Activated T-cell treated with anti-CD3 and anti-CD28 coated beads, Interleukin-2, amount 50 U/mL, for 24 hours (primary cell): ENCODE measurements at regions not wholly inside any gene's neighbourhood (a gene's known extent, or its start where the extent isn't known, plus 50 kb on each side); places are given as distances from the start of the nearest gene placed in this dataset.
"Not testable (repeated sequence)": the region's sequence is repeated elsewhere in the genome, so short reads cannot be mapped to it uniquely, and the experiment has no call there.

ENCODE experiments used
- DNase-seq: peaks from one replicate; pipeline ENCODE4 v3.0.0-alpha.2; 2020
- H3K27ac Mint-ChIP-seq: 2 replicates; pipeline ENCODE4 v1.8.0; 2020; ENCODE audit warnings: mild to moderate bottlenecking, mixed read lengths
- H3K27me3 Mint-ChIP-seq: 2 replicates; pipeline ENCODE4 v1.8.0; 2020; ENCODE audit warnings: mixed read lengths
- H3K36me3 Mint-ChIP-seq: 2 replicates; pipeline ENCODE4 v1.8.0; 2020; ENCODE audit warnings: low read depth, mixed read lengths
- H3K4me1 Mint-ChIP-seq: 2 replicates; pipeline ENCODE4 v1.8.0; 2020; ENCODE audit warnings: low read depth, mixed read lengths
- H3K4me3 Mint-ChIP-seq: 2 replicates; pipeline ENCODE4 v1.8.0; 2020; ENCODE audit warnings: mild to moderate bottlenecking, moderate library complexity, mixed read lengths
- H3K9me3 Mint-ChIP-seq: 2 replicates; pipeline ENCODE4 v1.8.0; 2020; ENCODE audit warnings: mixed read lengths

DNA sequence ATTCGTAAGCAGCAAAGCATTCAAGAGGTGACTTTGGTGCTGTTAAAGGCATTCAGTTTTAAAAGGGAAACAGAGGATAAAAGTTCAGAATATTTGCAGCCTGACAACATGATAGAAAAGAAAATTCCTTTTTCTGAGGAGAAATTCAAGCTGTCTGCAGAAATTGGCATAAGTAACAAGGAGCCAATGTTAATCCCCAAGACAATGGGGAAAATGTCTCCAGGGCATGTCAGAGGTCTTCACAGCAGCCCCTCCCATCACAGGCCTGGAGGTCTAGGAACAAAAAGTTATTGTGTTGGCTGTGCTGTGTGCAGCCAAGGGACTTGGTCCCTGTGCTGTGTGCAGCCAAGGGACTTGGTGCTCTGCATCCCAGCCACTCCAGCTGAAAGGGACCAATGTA lies 129.7 kb upstream of the MITF start:
- not testable (repeated sequence) for H3K9me3 Mint-ChIP-seq, H3K27me3 Mint-ChIP-seq, H3K36me3 Mint-ChIP-seq, H3K4me1 Mint-ChIP-seq, H3K4me3 Mint-ChIP-seq, H3K27ac Mint-ChIP-seq, DNase-seq

GRCh38 chr3:69607466-69608305 lies 131.6 kb upstream of the MITF start:
- peaks cover 3% of the 10 kb centered on the region for H3K9me3 Mint-ChIP-seq
- no peak overlapping the region for H3K4me3 Mint-ChIP-seq
- peaks cover 3% of the 10 kb centered on the region for H3K27me3 Mint-ChIP-seq
- H3K36me3 Mint-ChIP-seq, result no peaks in the 10 kb centered on the region
- DNase-seq, result no peak
- H3K27ac Mint-ChIP-seq, result no peak overlapping the region
- no peaks in the 10 kb centered on the region for H3K4me1 Mint-ChIP-seq

- DNase-seq, result no peak
- no peaks in the 10 kb centered on the region for H3K36me3 Mint-ChIP-seq
- no peaks in the 10 kb centered on the region for H3K4me1 Mint-ChIP-seq
- peaks cover 4% of the 10 kb centered on the region for H3K9me3 Mint-ChIP-seq
- no peak overlapping the region for H3K4me3 Mint-ChIP-seq
- peaks cover 3% of the 10 kb centered on the region for H3K27me3 Mint-ChIP-seq
- H3K27ac Mint-ChIP-seq, result no peak overlapping the region
Observed at GRCh38 chr3:69605867-69606266, 133.4 kb upstream of the MITF start.

DNA sequence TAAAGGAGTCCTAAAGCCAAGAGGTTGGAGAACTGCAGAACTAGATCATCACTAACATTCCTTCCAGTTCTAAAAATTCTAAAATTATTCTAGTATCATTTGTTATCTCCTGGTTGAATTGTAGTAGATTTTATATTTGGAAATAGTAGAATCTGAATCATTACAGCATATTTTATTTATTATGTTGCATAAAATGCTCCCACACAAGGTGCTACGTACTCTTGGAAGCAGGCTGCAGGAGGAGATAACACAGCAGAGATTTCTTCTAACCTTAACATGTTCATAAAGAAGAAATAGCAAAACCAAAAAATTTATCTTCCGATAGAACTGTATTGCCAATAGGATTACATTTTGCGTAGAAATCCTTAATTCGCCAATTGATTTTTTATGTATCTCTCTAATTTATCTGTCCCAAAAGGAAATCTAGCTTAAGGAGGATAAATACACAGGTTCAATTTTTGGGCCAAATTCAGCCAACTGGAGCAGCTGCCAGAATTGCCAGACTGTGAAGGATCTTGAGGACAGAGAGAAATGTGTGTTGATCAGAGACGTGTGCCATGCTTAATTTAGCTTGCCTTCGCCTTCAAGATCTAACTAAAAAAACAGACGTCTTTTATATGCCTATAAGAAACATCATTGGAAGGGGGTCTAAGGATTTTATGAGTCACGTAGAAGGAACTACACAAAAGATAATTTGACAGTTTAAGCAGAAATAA lies 134.4 kb upstream of the MITF start:
- no peak overlapping the region for H3K27ac Mint-ChIP-seq
- peaks cover 3% of the 10 kb centered on the region for H3K27me3 Mint-ChIP-seq
- H3K9me3 Mint-ChIP-seq, result peaks cover 11% of the 10 kb centered on the region
- H3K4me1 Mint-ChIP-seq, result no peaks in the 10 kb centered on the region
- no peaks in the 10 kb centered on the region for H3K36me3 Mint-ChIP-seq
- no peak overlapping the region for H3K4me3 Mint-ChIP-seq
- DNase-seq, result no peak

DNA sequence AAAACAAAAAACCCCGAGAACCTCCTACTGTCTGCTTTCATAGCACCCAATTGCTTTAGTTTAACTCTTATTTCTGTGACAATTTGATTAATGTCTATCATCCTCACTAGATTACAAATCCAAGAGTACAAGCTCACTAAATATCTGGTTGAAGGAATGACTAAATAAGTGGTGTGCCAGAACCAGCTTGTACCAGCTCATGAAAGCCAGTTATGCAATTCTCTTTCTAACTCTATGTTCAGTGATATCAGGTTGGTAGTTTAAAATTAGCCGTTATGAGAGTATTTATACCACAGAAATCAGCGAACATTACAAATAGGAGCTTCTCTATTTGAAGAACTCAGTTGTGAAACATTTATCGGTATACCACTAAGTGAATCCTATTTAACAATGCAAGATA lies 137.2 kb upstream of the MITF start:
- Mint-ChIP-seq H3K27ac (no peak overlapping the region), H3K4me1 (no peaks in the 10 kb centered on the region), H3K4me3 (no peak overlapping the region), H3K9me3 (peaks cover 8% of the 10 kb centered on the region), H3K36me3 (no peaks in the 10 kb centered on the region), H3K27me3 (no peaks in the 10 kb centered on the region)
- DNase-seq, result no peak

DNA sequence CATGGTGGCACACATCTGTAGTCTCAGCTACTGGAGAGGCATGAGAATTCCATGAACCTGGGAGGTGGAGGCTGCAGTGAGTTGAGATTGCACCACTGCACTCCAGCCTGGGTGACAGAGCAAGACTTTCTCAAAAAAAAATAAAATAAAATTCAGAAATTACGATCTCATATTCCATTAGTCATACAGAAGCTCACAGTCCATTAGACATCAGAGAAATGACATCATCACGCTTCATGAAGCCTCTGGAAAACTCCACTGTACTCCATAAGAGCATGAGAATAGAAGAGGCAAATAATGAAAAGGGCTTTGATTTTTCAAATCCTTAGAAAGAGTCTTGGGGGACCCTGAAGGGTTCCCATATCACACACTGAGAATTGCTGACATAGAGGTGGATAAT lies 145.0 kb upstream of the MITF start:
- Mint-ChIP-seq H3K27ac (no peak overlapping the region), H3K36me3 (no peaks in the 10 kb centered on the region), H3K4me3 (no peak overlapping the region), H3K9me3 (no peaks in the 10 kb centered on the region), H3K4me1 (no peaks in the 10 kb centered on the region), H3K27me3 (no peaks in the 10 kb centered on the region)
- DNase-seq, result no peak

- H3K9me3 Mint-ChIP-seq, result peaks cover 12% of the 10 kb centered on the region
- H3K4me1 Mint-ChIP-seq, result no peaks in the 10 kb centered on the region
- no peaks in the 10 kb centered on the region for H3K27me3 Mint-ChIP-seq
- no peak overlapping the region for H3K27ac Mint-ChIP-seq
- no peaks in the 10 kb centered on the region for H3K36me3 Mint-ChIP-seq
- H3K4me3 Mint-ChIP-seq, result no peak overlapping the region
- no peak for DNase-seq
Observed at GRCh38 chr3:69591164-69591736, 148.0 kb upstream of the MITF start.

DNA sequence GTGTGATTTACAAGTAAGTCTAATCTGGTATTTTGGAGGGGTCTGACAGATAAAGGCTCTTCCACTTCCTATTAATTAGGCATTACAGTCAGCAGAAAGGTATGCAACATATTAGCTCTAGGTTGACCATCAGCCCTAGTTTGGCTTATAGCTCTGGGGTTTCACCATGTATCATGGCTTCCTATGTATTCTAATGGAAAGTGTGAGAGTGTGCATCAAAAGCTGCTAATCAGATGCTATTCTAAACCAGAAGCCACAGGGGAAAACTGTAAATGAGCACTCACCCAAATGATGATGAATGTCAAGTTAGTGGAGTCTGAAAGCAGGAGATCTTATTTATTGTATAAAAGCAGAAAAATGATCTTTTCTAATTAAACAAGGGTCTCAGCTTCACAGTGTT lies 149.2 kb upstream of the MITF start:
- Mint-ChIP-seq H3K9me3 (peaks cover 19% of the 10 kb centered on the region), H3K27me3 (no peaks in the 10 kb centered on the region), H3K36me3 (no peaks in the 10 kb centered on the region), H3K4me1 (no peaks in the 10 kb centered on the region), H3K4me3 (no peak overlapping the region), H3K27ac (no peak overlapping the region)
- DNase-seq, result no peak

DNA sequence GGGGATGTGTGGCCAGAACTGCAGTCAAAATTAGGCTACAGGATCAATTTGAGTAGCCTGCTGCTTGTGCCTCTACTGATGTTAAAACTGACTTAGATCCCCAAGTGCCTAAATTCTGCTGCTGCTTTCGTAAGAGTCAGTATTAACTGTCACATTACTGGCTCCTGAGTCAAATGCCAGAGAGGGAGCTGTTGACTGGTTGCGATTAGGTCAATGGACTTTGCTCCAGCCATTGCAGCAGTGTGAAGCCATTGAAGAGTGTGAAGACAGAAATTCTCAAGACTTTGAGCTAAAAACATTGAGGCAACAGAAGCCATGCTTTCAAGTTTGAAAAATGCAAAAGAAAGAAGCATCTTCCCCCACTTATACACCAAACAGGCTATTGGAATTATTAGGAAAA lies 151.1 kb upstream of the MITF start:
- Mint-ChIP-seq H3K27me3 (no peaks in the 10 kb centered on the region), H3K4me3 (no peak overlapping the region), H3K36me3 (no peaks in the 10 kb centered on the region), H3K27ac (no peak overlapping the region), H3K9me3 (peaks cover 19% of the 10 kb centered on the region), H3K4me1 (no peaks in the 10 kb centered on the region)
- no peak for DNase-seq

GRCh38 chr3:69585472-69585871 lies 153.8 kb upstream of the MITF start:
- Mint-ChIP-seq H3K4me1 (no peaks in the 10 kb centered on the region), H3K9me3 (peaks cover 19% of the 10 kb centered on the region), H3K36me3 (no peaks in the 10 kb centered on the region), H3K27ac (no peak overlapping the region), H3K27me3 (peaks cover 2% of the 10 kb centered on the region), H3K4me3 (no peak overlapping the region)
- DNase-seq, result no peak

DNA sequence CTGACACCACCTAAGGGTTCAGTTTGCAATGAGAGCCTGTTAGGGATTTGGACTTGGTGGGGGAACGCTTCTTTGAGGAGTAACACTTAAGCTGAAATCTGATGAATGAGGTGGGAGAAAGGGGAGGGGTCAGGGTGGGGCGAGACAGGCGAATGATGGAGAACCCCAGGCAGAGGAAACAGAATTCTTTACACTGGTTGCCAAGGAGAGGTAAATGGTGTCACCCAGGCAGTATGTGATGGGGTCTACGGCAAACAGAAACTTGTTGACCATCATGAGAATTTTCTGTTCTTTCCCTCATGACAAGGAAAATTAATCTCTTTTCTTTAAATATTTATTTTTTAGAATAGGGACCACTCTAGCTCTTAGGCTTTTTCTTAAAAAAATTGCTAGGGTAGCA lies 157.2 kb upstream of the MITF start:
- Mint-ChIP-seq H3K4me3 (no peak overlapping the region), H3K4me1 (no peaks in the 10 kb centered on the region), H3K36me3 (no peaks in the 10 kb centered on the region), H3K27ac (no peak overlapping the region), H3K9me3 (peaks cover 9% of the 10 kb centered on the region), H3K27me3 (peaks cover 2% of the 10 kb centered on the region)
- no peak for DNase-seq

- H3K27ac Mint-ChIP-seq, result no peak overlapping the region
- DNase-seq, result no peak
- peaks cover 2% of the 10 kb centered on the region for H3K27me3 Mint-ChIP-seq
Observed at GRCh38 chr3:69579306-69580041, 159.8 kb upstream of the MITF start.

GRCh38 chr3:69569520-69569919 lies 169.7 kb upstream of the MITF start:
- Mint-ChIP-seq H3K27me3 (peaks cover 3% of the 10 kb centered on the region), H3K4me3 (no peak overlapping the region), H3K4me1 (no peaks in the 10 kb centered on the region), H3K9me3 (no peaks in the 10 kb centered on the region), H3K36me3 (no peaks in the 10 kb centered on the region), H3K27ac (no peak overlapping the region)
- no peak for DNase-seq

More at GRCh38 chr3:69579306-69580041, 159.8 kb upstream of the MITF start:
- H3K36me3 Mint-ChIP-seq, result no peaks in the 10 kb centered on the region
- no peaks in the 10 kb centered on the region for H3K4me1 Mint-ChIP-seq
- no peak overlapping the region for H3K4me3 Mint-ChIP-seq
- H3K9me3 Mint-ChIP-seq, result no peaks in the 10 kb centered on the region

GRCh38 chr3:69568951-69569350 lies 170.3 kb upstream of the MITF start:
- Mint-ChIP-seq H3K27me3 (peaks cover 3% of the 10 kb centered on the region), H3K4me1 (no peaks in the 10 kb centered on the region), H3K4me3 (no peak overlapping the region), H3K27ac (no peak overlapping the region), H3K9me3 (no peaks in the 10 kb centered on the region), H3K36me3 (no peaks in the 10 kb centered on the region)
- DNase-seq, result no peak
